Stomach smooth muscle (tissue), 2 donors: ENCODE measurements at regions not wholly inside any gene's neighbourhood (a gene's known extent, or its start where the extent isn't known, plus 50 kb on each side); places are given as distances from the start of the nearest gene placed in this dataset.

ENCODE experiments used
- H3K27ac ChIP-seq: one replicate; pipeline ENCODE4 v1.7.0; 2013; ENCODE audit warnings: mild to moderate bottlenecking, low read length, inconsistent platforms
- H3K27me3 ChIP-seq, 2 donors: one replicate each; pipeline ENCODE4 v1.7.0; 2013; ENCODE audit warnings: low read length in 2 of 2; ENCODE audit not compliant: insufficient read depth in 2 of 2, control insufficient read depth in 1 of 2
- H3K36me3 ChIP-seq, 2 donors: one replicate each; pipeline ENCODE4 v1.7.0; 2013; ENCODE audit warnings: low read length in 2 of 2; ENCODE audit not compliant: control insufficient read depth in 2 of 2, insufficient read depth in 2 of 2
- H3K4me1 ChIP-seq: one replicate; pipeline ENCODE4 v1.7.0; 2013; ENCODE audit warnings: low read length; ENCODE audit not compliant: control insufficient read depth, insufficient read depth
- H3K4me3 ChIP-seq, 2 donors: one replicate each; pipeline ENCODE4 v1.7.0; 2013; ENCODE audit warnings: low read length in 2 of 2
- H3K9ac ChIP-seq, 2 donors: one replicate each; pipeline ENCODE4 v1.7.0; 2013; ENCODE audit warnings: low read length in 2 of 2, mild to moderate bottlenecking in 1 of 2
- H3K9me3 ChIP-seq, 2 donors: one replicate each; pipeline ENCODE4 v1.7.0; 2013; ENCODE audit warnings: low read length in 2 of 2; ENCODE audit not compliant: control insufficient read depth in 2 of 2
- donor health status: healthy.
- donor health status: Pancreatic carcinoma.

GRCh38 chr5:2009986-2010914 lies 127.5 kb upstream of the IRX4 start:
- Histone ChIP-seq H3K27me3 (peaks cover 0 to 7% of the 10 kb centered on the region in 2 donors), H3K4me3 (no peak overlapping the region), H3K27ac (no peak overlapping the region), H3K9ac (no peak overlapping the region), H3K9me3 (no peaks in the 10 kb centered on the region), H3K36me3 (no peaks in the 10 kb centered on the region), H3K4me1 (peaks cover 5% of the 10 kb centered on the region)

- Histone ChIP-seq H3K27ac (no peak overlapping the region), H3K27me3 (peaks cover 0 to 9% of the 10 kb centered on the region in 2 donors), H3K4me1 (peaks cover 5% of the 10 kb centered on the region), H3K4me3 (no peak overlapping the region), H3K9me3 (no peaks in the 10 kb centered on the region), H3K9ac (no peak overlapping the region), H3K36me3 (no peaks in the 10 kb centered on the region)
Observed at GRCh38 chr5:2008851-2009629, 126.3 kb upstream of the IRX4 start.

- H3K9me3 ChIP-seq = no peaks in the 10 kb centered on the region
- H3K4me1 ChIP-seq = peaks cover 5% of the 10 kb centered on the region
- no peaks in the 10 kb centered on the region for H3K36me3 ChIP-seq
- H3K27me3 ChIP-seq = peaks cover 4 to 11% of the 10 kb centered on the region in 2 donors
- no peak overlapping the region for H3K4me3 ChIP-seq
- H3K9ac ChIP-seq = no peak overlapping the region
- no peak overlapping the region for H3K27ac ChIP-seq
Observed at GRCh38 chr5:2007878-2008501, 125.3 kb upstream of the IRX4 start.

- Histone ChIP-seq H3K9me3 (no peaks in the 10 kb centered on the region), H3K4me1 (peaks cover 5% of the 10 kb centered on the region), H3K9ac (no peak overlapping the region), H3K4me3 (no peak overlapping the region), H3K27me3 (peaks cover 4 to 11% of the 10 kb centered on the region in 2 donors), H3K36me3 (no peaks in the 10 kb centered on the region), H3K27ac (no peak overlapping the region)
Observed at GRCh38 chr5:2007496-2007877, 124.8 kb upstream of the IRX4 start.

GRCh38 chr5:2006971-2007291 lies 124.2 kb upstream of the IRX4 start:
- H3K36me3 ChIP-seq = no peaks in the 10 kb centered on the region
- no peak overlapping the region for H3K9ac ChIP-seq
- no peak overlapping the region for H3K4me3 ChIP-seq
- H3K27me3 ChIP-seq = peaks cover 4 to 14% of the 10 kb centered on the region in 2 donors
- peaks cover 5% of the 10 kb centered on the region for H3K4me1 ChIP-seq
- no peaks in the 10 kb centered on the region for H3K9me3 ChIP-seq
- H3K27ac ChIP-seq = no peak overlapping the region

GRCh38 chr5:2006193-2006970 lies 123.7 kb upstream of the IRX4 start:
- Histone ChIP-seq H3K27ac (no peak overlapping the region), H3K36me3 (no peaks in the 10 kb centered on the region), H3K4me3 (no peak overlapping the region), H3K4me1 (peaks cover 5% of the 10 kb centered on the region), H3K27me3 (peaks cover 4 to 14% of the 10 kb centered on the region in 2 donors), H3K9me3 (no peaks in the 10 kb centered on the region), H3K9ac (no peak overlapping the region)

- no peak overlapping the region for H3K27ac ChIP-seq
- H3K27me3 ChIP-seq = peaks cover 4 to 14% of the 10 kb centered on the region in 2 donors
- no peak overlapping the region for H3K9ac ChIP-seq
- no peaks in the 10 kb centered on the region for H3K9me3 ChIP-seq
- no peaks in the 10 kb centered on the region for H3K36me3 ChIP-seq
- H3K4me1 ChIP-seq = peaks cover 5% of the 10 kb centered on the region
- H3K4me3 ChIP-seq = no peak overlapping the region
Observed at GRCh38 chr5:2005101-2006041, 122.6 kb upstream of the IRX4 start.

- Histone ChIP-seq H3K9ac (no peak overlapping the region), H3K27ac (no peak overlapping the region), H3K27me3 (peaks cover 4 to 11% of the 10 kb centered on the region in 2 donors), H3K36me3 (no peaks in the 10 kb centered on the region), H3K9me3 (no peaks in the 10 kb centered on the region), H3K4me3 (no peak overlapping the region), H3K4me1 (peaks cover 1% of the 10 kb centered on the region)
Observed at GRCh38 chr5:2003690-2004365, 121.1 kb upstream of the IRX4 start.

GRCh38 chr5:2003206-2003605 lies 120.5 kb upstream of the IRX4 start:
- Histone ChIP-seq H3K9ac (no peak overlapping the region), H3K27ac (no peak overlapping the region), H3K27me3 (peaks cover 5 to 9% of the 10 kb centered on the region in 2 donors), H3K4me1 (no peaks in the 10 kb centered on the region), H3K36me3 (no peaks in the 10 kb centered on the region), H3K4me3 (no peak overlapping the region), H3K9me3 (no peaks in the 10 kb centered on the region)
